HG02943 (cell line): ENCODE measurements at regions not wholly inside any gene's neighbourhood (a gene's known extent, or its start where the extent isn't known, plus 50 kb on each side); places are given as distances from the start of the nearest gene placed in this dataset.
A peak's percentile ranks its signal among the peaks of the same experiment; 100 is the strongest.
"Not testable (repeated sequence)": the region's sequence is repeated elsewhere in the genome, so short reads cannot be mapped to it uniquely, and the experiment has no call there.

ENCODE experiments used
- ATAC-seq: cut with Tn5 transposase; IDR thresholded peaks from one replicate; pipeline ENCODE4 v1.9.1; 2021; ENCODE audit warnings: mild to moderate bottlenecking, low read depth, moderate library complexity; ENCODE audit not compliant: unreplicated experiment

- no peak for ATAC-seq
Observed at GRCh38 chr7:138359870-138360559, 100.0 kb upstream of the TRIM24 start.

DNA sequence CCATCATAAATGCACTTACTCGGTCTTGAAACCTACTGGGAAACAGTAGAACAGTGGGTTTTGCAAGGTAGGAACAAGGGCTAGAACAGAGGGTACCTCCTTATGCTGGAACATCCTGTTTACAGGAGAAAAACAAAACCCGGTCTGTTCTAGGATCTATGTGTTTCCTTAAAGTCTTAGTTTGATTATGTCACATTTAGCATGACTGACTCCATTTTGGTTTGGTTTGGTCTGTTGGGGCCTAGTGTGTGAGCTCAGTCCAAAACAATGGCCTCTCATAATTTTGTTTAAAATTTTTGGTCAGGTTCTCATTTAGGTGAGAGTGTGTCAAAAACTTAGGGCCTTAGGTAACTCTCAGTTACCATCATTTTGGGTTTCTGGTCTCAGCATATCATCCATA is 96.3 kb upstream of the TRIM24 start:
- ATAC-seq = no peak

GRCh38 chr7:138366137-138366536 is 93.9 kb upstream of the TRIM24 start:
- not testable (repeated sequence) for ATAC-seq

DNA sequence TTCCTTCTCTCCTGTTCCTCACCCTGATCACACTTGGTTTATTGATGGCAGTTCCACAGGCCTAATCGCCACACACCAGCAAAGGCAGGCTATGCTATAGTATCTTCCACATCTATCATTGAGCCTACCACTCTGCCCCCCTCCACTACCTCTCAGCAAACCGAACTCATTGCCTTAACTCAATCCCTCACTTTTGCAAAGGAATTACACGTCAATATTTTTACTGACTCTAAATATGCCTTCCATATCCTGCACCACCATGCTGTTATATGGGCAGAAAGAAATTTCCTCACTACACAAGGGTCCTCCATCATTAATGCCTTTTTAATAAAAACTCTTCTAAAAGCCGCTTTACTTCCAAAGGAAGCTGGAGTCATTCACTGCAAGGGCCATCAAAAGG is 93.4 kb upstream of the TRIM24 start:
- ATAC-seq = not testable (repeated sequence)

DNA sequence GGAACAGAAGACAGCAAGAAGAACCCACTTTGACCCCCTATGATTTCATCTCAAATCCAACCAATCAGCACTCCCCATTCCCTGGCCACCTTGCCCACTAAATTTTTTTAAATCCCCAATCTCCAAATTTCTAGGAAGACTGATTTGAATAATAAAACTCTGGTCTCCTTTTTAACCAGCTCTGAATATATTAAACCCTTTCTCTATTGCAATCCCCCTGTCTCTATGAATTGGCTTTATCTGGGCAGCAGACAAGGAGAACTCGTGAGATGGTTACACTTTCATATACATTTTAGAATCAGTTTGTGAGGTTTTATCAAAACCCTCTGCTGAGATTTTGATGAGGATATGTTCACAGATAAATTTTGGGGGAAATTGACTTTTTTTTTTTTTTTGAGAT is 90.3 kb upstream of the TRIM24 start:
- no peak for ATAC-seq

GRCh38 chr7:138370956-138371355 is 89.1 kb upstream of the TRIM24 start:
- ATAC-seq = no peak

DNA sequence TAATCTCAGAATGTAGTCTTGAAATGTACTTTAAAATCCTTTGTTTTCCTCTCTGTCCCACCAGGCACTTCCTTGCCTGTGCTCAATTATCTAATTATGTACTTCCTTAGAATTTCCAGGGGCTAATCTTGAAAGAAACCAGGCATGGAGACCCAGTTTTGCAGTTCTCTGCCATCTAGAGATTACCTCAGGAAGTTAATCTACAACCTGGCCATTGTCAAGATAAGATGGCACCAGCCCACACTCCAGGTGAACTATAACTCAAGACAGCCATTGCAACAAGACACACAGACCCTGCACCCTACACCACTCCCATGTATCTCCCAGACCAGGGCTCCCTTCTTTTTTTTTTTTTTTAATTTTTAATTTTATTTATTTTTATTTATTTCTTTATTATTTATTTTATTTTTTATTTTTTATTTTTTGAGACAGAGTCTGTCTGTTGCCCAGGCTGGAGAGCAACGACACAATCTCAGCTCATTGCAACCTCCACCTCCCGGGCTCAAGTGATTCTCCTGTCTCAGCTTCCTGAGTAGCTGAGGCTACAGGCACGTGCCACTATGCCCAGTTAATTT is 85.9 kb upstream of the TRIM24 start:
- no peak for ATAC-seq

DNA sequence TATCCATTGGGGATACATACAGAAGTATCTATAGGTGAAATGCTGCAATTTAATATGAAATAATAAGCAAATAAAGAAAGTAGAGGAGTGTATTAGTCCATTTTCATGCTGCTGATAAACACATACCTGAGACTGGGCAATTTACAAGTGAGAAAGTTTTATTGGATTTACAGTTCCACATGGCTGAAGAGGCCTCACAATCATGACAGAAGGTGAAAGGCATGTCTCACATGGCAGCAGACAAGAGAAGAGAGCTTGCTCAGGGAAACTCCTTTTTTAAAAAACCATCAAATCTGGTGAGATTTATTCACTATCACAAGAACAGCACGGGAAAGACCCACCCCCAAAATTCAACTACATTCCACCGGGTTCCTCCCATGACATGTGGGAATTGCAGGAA is 82.8 kb upstream of the TRIM24 start:
- no peak for ATAC-seq

DNA sequence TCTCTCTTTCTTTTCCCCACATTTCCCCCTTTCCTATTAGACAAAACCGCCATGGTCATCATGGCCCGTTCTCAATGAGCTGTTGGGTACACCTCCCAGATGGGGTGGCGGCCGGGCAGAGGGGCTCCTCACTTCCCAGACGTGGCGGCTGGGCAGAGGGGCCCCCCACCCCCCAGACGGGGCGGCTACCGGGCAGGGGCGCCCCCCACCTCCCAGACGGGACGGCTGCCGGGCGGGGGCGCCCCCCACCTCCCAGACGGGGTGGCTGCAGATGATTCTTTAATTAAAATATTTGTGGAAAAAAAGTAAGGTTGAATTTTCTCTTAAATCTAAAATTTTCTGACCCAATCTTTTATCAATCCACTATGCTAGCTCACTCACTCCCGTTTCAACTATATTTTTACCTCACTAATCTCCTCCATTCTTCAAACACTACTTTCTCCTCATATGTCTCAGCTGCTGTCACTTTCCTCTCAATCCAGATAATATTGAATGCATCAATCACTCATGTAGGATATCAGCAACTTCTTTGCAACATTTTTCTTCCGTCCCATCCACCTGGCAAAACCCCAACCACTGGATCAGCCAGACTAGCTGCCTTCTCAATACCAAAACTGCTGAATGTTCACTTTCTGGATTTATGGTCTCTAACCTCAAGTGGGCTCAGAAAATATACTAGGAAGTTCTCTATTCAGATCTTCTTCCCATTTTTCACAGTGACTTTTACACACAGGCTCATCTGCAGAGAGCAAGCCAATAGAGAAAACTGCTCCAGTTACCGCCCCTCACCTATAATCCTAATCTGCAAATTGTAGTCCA is 81.1 kb upstream of the TRIM24 start:
- ATAC-seq = no peak

GRCh38 chr7:138382862-138383565 is 77.0 kb upstream of the TRIM24 start:
- ATAC-seq = no peak

DNA sequence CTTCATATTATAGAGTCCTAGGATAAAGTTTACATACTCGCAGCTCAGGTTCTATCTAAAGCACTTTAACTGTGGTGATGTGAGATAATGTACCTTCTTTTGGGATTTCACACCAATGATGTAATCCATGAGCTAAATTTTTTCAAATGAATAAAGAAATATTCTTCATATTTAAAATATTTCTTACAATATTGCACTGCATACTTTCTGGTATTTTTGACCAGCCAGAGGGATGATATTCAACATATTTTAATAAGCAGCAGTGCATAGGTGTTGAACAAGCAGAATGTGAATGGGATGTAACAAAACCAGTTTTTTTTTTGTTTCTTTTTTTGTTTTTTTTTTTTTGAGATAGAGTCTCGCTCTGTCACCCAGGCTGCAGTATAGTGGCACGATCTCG is 73.2 kb upstream of the TRIM24 start:
- no peak for ATAC-seq

DNA sequence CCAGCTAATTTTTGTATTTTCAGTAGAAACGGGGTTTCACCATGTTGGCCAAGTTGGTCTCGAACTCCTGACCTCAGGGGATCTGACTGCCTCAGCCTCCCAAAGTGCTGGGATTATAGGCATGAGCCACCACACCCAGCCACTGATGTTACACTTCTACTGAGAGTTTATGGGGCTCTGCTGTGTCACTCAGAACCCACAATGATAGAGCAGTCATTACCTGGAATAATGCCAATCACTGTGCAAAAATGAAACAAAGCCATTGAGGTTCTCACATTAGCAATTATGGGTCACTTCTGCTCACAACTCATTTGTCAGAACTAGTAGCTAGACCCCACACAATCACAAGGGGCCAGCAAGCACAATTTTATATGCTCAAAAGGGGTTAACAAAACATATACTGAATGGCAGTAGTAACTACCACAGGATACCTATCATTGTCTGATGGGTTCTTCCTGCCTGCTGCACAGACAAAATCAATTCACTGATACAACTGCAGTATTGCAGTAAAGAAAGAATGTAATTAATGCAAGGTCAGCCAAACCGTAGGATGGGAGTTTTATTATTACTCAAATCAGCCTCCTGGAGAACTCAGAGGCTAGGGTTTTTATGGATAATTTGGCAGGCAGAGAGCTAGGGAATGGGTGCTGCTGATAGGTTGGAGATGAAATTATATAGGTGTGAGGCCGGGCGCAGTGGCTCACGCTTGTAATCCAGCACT is 72.1 kb upstream of the TRIM24 start:
- no peak for ATAC-seq

- ATAC-seq = no peak
Observed at GRCh38 chr7:138388673-138389491, 71.2 kb upstream of the TRIM24 start.

DNA sequence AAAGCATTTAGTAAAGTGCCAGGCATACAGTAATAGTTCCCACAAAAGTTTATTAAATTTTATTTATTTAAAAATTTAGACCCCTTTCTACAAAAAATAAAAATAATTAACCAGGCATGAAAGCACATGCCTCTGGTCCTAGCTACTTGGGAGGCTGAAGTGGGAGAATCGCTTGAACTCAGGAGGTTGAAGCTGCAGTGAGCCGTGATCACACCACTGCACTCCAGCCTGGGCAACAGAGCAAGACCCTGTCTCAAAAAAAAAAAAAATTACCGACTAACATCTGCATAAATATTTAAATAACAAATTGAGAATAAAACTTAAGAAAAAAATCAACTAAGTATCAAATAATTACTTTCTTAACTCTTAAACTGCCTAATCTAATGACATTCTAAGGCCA is 64.3 kb upstream of the TRIM24 start:
- ATAC-seq = no peak

GRCh38 chr7:138396251-138397070 is 63.6 kb upstream of the TRIM24 start:
- peak; percentile 98 for ATAC-seq

- ATAC-seq = not testable (repeated sequence)
Observed at GRCh38 chr7:138397071-138397433, 63.0 kb upstream of the TRIM24 start.

DNA sequence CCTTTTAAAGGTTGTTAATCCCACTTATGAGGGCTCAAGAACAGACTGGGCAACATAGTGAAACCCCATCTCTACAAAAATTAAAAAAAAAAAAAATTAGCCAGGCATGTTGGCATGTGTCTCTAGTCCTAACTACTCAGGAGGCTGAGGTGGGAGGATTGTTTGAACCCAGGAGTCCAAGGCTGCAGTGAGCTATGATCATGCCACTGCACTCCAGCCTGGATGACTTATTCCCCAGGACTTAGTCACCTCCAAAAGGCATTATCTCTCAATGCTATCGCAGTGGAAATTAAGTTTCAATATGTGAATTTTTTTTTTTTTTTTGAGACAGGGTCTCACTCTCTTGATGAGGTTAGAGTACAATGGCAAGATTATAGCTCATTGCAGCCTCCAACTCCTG is 61.2 kb upstream of the TRIM24 start:
- no peak for ATAC-seq

DNA sequence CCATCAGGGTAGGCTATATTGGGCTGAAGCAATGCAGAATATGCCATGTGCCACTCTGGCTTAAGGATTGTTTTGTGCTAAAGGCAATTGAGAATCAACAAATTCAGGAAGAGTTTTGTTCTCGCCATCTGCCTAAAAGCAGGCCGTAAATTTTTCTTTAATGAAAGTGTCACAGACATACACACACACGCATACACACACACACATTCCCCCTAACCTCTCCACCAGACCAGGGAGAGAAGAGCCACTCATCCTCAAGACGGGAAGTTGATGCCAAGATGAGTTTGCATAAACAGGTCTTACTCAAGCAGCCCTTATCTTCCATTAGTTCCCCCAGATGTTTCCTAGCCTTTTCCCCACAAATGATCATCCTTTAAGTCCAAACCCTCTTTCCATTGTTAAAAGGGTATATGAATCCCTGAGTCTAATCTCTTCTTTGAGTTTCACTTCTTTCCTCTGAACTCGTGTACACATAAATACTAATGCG is 59.6 kb upstream of the TRIM24 start:
- no peak for ATAC-seq

- no peak for ATAC-seq
Observed at GRCh38 chr7:138402749-138403148, 57.3 kb upstream of the TRIM24 start.
